AG04449 (cell line): ENCODE measurements at regions not wholly inside any gene's neighbourhood (a gene's known extent, or its start where the extent isn't known, plus 50 kb on each side); places are given as distances from the start of the nearest gene placed in this dataset.

Experiments used
- CTCF ChIA-PET: fragments of 350-600 bp; formaldehyde crosslinking; extraction: SDS; loops from one replicate; lab custom pipeline; 2021; ENCODE audit warnings: antibody characterized with exemption; lab: Yijun Ruan, JAX
- POLR2A ChIA-PET: fragments of 400-600, 350-600 bp; formaldehyde crosslinking; extraction: SDS; loops from one replicate; lab custom pipeline; 2020; ENCODE audit warnings: antibody characterized with exemption, inconsistent platforms; lab: Yijun Ruan, JAX
- DNase-seq: peaks from one replicate; pipeline ENCODE4 v3.0.0-alpha.2; 2010; ENCODE audit warnings: low read depth, low spot score
- H3K4me3 ChIP-seq: 2 replicates; pipeline ENCODE4 v1.5.1; 2011; ENCODE audit warnings: low read depth, mild to moderate bottlenecking, control low read depth, low read length
- CTCF ChIP-seq: IDR thresholded peaks from one replicate; pipeline ENCODE4 v1.5.1; 2011; ENCODE audit warnings: mild to moderate bottlenecking, moderate library complexity, low read length, control low read depth, inconsistent platforms; ENCODE audit not compliant: insufficient read depth; ENCODE audit errors: missing control alignments

- POLR2A ChIA-PET, result interaction anchor here (0.7 kb wide), 1 partner anchor 73 kb away, joined by 3 read pairs; no protein-coding TSS in a partner anchor
- TF ChIP-seq CTCF, result no peak
- CTCF ChIA-PET, result no interaction called here
- no peak overlapping the region for H3K4me3 ChIP-seq
- no peak for DNase-seq
Measured at GRCh38 chr18:73942081-73942625, 205.5 kb downstream of the FBXO15 start.

- H3K4me3 ChIP-seq, result no peak overlapping the region
- DNase-seq, result no peak
- CTCF ChIA-PET, result no interaction called here
- TF ChIP-seq CTCF, result no peak
- POLR2A ChIA-PET, result no interaction called here
Measured at GRCh38 chr18:73940721-73941120, 206.9 kb downstream of the FBXO15 start.

GRCh38 chr18:73939391-73939790, 208.2 kb downstream of the FBXO15 start:
- no peak for DNase-seq
- ChIA-PET CTCF (no interaction called here), POLR2A (no interaction called here)

GRCh38 chr18:73933685-73934084, 213.9 kb downstream of the FBXO15 start:
- TF ChIP-seq CTCF, result no peak
- POLR2A ChIA-PET, result no interaction called here
- H3K4me3 ChIP-seq, result no peak overlapping the region
- no peak for DNase-seq
- CTCF ChIA-PET, result no interaction called here

More at GRCh38 chr18:73939391-73939790, 208.2 kb downstream of the FBXO15 start:
- H3K4me3 ChIP-seq, result no peak overlapping the region
- TF ChIP-seq CTCF, result no peak

GRCh38 chr18:73932976-73933375, 214.7 kb downstream of the FBXO15 start:
- no peak overlapping the region for H3K4me3 ChIP-seq
- POLR2A ChIA-PET, result no interaction called here
- no peak for TF ChIP-seq CTCF
- no peak for DNase-seq
- CTCF ChIA-PET, result no interaction called here

- POLR2A ChIA-PET, result no interaction called here
Measured at GRCh38 chr18:73927496-73927895, 220.1 kb downstream of the FBXO15 start.

More at GRCh38 chr18:73927496-73927895, 220.1 kb downstream of the FBXO15 start:
- H3K4me3 ChIP-seq, result no peak overlapping the region
- no peak for TF ChIP-seq CTCF
- CTCF ChIA-PET, result no interaction called here
- no peak for DNase-seq
